NCI-H1694 treated with DMSO at 0.1 percent for 48 hours (cell line): ENCODE measurements at regions not wholly inside any gene's neighbourhood (a gene's known extent, or its start where the extent isn't known, plus 50 kb on each side); places are given as distances from the start of the nearest gene placed in this dataset.

Experiments
- DNase-seq: peaks from one replicate; lab custom pipeline; 2025; lab: John Stamatoyannopoulos, UW

GRCh38 chr11:21825127-21825526 lies 367.8 kb upstream of the ANO5 start:
- DNase-seq: no peak

- DNase-seq: no peak
These were observed 354.5 kb upstream of the ANO5 start for GRCh38 chr11:21838427-21838826.

- no peak for DNase-seq
These were observed 353.1 kb upstream of the ANO5 start for GRCh38 chr11:21839796-21840195.

GRCh38 chr11:21861314-21861713 lies 331.6 kb upstream of the ANO5 start:
- DNase-seq: no peak

- DNase-seq: no peak
These were observed 327.3 kb upstream of the ANO5 start for GRCh38 chr11:21865541-21865940.

- no peak for DNase-seq
These were observed 326.1 kb upstream of the ANO5 start for GRCh38 chr11:21866781-21867180.

- no peak for DNase-seq
These were observed 315.7 kb upstream of the ANO5 start for GRCh38 chr11:21877151-21877550.

- DNase-seq: no peak
These were observed 309.5 kb upstream of the ANO5 start for GRCh38 chr11:21883354-21883753.

- DNase-seq: no peak
These were observed 304.1 kb upstream of the ANO5 start for GRCh38 chr11:21888814-21889213.

GRCh38 chr11:21892736-21893564 lies 299.9 kb upstream of the ANO5 start:
- DNase-seq: no peak

- no peak for DNase-seq
These were observed 299.4 kb upstream of the ANO5 start for GRCh38 chr11:21893565-21893867.

- DNase-seq: no peak
These were observed 298.4 kb upstream of the ANO5 start for GRCh38 chr11:21894492-21894891.

- DNase-seq: no peak
These were observed 297.2 kb upstream of the ANO5 start for GRCh38 chr11:21895686-21896085.

- DNase-seq: no peak
These were observed 296.7 kb upstream of the ANO5 start for GRCh38 chr11:21896216-21896615.

GRCh38 chr11:21896746-21897602 lies 295.9 kb upstream of the ANO5 start:
- no peak for DNase-seq

GRCh38 chr11:21897752-21898151 lies 295.1 kb upstream of the ANO5 start:
- DNase-seq: no peak

GRCh38 chr11:21908211-21908610 lies 284.7 kb upstream of the ANO5 start:
- no peak for DNase-seq

- DNase-seq: no peak
These were observed 283.7 kb upstream of the ANO5 start for GRCh38 chr11:21909145-21909544.

GRCh38 chr11:21911061-21911460 lies 281.8 kb upstream of the ANO5 start:
- DNase-seq: no peak

- no peak for DNase-seq
These were observed 280.6 kb upstream of the ANO5 start for GRCh38 chr11:21912285-21912684.

- no peak for DNase-seq
These were observed 271.7 kb upstream of the ANO5 start for GRCh38 chr11:21921151-21921550.

GRCh38 chr11:21924262-21924661 lies 268.6 kb upstream of the ANO5 start:
- DNase-seq: no peak

- no peak for DNase-seq
These were observed 265.3 kb upstream of the ANO5 start for GRCh38 chr11:21927628-21928027.
